HG02870 (cell line): ENCODE measurements at regions not wholly inside any gene's neighbourhood (a gene's known extent, or its start where the extent isn't known, plus 50 kb on each side); places are given as distances from the start of the nearest gene placed in this dataset.
"Not testable (repeated sequence)": the region's sequence is repeated elsewhere in the genome, so short reads cannot be mapped to it uniquely, and the experiment has no call there.

Experiments used
- ATAC-seq: cut with Tn5 transposase; IDR thresholded peaks from one replicate; pipeline ENCODE4 v1.9.1; 2021; ENCODE audit warnings: mild to moderate bottlenecking, moderate library complexity; ENCODE audit not compliant: unreplicated experiment

GRCh38 chr12:33672836-33673577, 233.4 kb upstream of the SYT10 start:
- ATAC-seq: no peak

- ATAC-seq: no peak
These were observed 237.2 kb upstream of the SYT10 start for GRCh38 chr12:33676866-33677265.

DNA sequence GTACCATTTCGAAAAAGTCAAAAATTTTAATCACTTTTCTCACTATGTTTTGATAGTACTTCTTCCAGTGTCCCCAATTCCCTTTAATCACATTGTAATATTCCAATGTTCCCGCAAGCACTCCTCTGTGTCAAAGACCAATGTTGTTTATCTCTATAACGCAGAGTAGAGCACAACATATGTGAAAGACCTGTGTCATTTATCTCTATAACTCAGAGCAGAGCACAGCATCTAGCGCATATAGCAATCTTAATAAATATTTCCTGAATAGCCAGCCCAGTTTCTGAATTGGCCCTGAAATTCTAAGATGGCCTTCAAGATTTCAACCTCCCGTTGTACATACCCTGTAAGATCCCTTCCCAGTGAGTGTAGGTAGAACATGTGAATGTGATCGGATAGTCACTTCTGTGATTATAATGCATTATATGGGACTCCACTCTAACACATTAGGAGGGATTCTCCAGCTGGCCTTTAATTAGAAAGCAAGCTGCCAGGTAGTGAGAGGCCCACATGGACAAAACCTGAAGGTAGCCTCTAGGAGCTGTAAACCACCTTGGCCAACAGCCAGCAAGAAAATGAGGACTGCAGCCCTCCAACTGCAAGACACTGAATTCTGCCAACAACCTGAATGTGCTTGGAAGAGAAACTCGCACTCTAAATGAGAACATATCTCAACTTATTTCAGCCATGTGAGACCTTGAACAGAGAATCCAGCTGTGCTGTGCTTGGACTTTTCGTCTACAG, 238.8 kb upstream of the SYT10 start:
- ATAC-seq: no peak

- no peak for ATAC-seq
These were observed 250.9 kb upstream of the SYT10 start for GRCh38 chr12:33690562-33690961.

GRCh38 chr12:33703221-33703620, 263.6 kb upstream of the SYT10 start:
- ATAC-seq: no peak

DNA sequence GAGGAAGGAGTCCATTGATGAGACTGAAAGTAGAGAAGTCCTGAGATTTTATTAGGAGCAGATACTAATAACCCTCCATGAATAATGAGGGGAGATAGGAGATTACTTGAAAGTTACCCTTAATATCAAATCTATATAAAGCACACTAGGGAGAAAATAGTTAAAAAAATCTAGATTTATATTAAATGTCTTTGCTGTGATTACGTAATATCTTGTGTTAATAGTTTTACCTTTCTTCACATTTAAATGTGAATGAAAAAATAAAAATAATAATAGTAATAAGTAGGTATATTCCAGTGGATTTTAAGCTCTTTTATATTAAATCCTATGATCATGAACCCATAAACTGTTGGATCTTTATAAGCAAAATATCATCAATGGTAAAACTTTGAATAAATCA, 267.3 kb upstream of the SYT10 start:
- ATAC-seq: no peak

GRCh38 chr12:33708935-33709334, 269.3 kb upstream of the SYT10 start:
- no peak for ATAC-seq

GRCh38 chr12:33710548-33710947, 270.9 kb upstream of the SYT10 start:
- no peak for ATAC-seq

GRCh38 chr12:33718631-33719030, 279.0 kb upstream of the SYT10 start:
- ATAC-seq: no peak

- ATAC-seq: no peak
These were observed 281.9 kb upstream of the SYT10 start for GRCh38 chr12:33721561-33721960.

DNA sequence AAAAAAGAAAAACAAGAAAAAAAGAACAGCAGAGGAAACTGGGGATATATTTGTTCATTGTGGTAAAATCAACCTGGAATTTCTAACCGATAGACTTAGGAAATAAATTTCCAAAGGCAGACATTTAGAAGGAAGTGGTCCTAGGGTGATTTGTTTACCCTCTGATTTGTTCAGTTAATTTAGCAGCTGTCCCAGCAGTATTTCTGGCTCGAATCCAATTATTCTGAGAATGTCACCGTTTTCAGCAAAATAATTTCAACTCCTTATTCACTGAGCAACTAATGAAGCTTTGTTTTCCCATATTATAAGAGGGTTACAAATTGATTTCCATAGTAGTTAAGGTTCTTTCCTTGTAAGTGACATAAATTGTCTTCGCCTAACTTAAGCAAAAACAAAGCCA, 285.2 kb upstream of the SYT10 start:
- no peak for ATAC-seq

GRCh38 chr12:33734871-33735270, 287.4 kb upstream of the ALG10 start:
- no peak for ATAC-seq

DNA sequence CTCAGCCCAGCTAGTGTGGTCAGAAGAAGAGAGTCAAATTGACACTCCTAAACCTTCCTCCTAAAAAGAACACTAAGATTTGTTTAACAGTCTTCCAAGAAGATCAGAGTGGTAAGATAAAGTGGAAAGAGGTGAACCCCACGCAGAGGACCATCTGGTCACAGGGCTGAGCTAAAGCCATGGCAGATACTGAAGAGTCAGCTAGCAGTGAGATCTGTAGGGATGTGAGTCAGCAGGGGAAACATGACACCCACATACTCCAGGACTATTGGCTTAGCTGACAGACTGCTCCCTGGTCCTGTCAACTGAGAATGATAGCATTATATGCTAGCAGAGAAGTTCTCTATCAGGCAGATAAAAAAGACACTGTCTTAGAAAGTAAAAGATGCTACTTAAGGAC, 269.4 kb upstream of the ALG10 start:
- no peak for ATAC-seq

DNA sequence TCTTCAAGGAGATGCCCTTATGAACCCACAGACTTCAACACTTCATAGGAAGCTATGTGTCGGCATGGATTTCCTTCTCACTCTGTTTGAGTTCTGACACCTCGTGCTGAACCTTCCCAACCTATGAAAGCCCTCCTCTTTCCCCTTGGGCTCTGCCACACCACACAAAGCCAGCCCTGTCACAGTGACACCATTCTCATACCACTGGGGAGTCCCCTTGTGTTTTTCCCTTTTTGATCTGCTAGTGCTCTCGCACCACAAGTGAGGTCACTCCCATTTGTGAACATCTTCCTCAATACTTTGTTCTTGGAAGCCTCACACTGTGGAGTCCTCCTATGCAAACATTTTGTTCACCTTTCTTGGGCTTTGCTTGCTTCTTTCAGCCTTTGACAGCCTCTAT, 264.6 kb upstream of the ALG10 start:
- no peak for ATAC-seq

- no peak for ATAC-seq
These were observed 263.0 kb upstream of the ALG10 start for GRCh38 chr12:33759279-33759678.

- ATAC-seq: no peak
These were observed 259.0 kb upstream of the ALG10 start for GRCh38 chr12:33763331-33763730.

DNA sequence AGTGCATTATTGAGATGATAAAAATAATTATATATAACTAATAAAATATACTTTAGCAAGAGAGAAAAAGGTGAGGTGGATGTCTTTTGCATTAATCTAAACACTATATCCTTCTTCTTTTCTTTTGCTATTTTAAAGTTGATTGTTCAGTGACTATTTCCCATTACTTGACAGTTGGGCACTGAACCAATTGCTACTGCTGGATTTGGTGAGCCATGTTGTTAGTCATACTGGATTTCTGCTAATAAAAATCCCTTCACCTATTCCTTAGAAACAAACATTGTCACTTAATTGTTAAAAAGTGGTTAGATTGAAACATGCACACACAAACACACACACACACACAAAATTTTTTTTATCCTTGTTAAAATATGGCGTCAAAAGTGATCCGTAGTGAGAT, 251.6 kb upstream of the ALG10 start:
- ATAC-seq: no peak

- ATAC-seq: no peak
These were observed 250.4 kb upstream of the ALG10 start for GRCh38 chr12:33771889-33772288.

DNA sequence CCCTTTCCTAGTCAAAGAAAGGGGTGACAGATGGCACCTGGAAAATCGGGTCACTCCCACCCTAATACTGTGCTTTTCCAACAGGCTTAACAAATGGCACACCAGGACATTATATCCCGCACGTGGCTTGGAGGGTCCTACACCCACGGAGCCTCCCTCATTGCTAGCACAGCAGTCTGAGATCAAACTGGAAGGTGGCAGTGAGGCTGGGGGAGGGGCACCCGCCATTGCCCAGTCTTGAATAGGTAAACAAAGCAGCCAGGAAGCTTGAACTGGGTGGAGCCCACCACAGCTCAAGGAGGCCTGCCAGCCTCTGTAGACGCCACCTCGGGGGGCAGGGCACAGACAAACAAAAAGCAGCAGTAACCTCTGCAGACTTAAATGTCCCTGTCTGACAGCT, 249.2 kb upstream of the ALG10 start:
- ATAC-seq: not testable (repeated sequence)

- ATAC-seq: no peak
These were observed 235.8 kb upstream of the ALG10 start for GRCh38 chr12:33786532-33786931.

GRCh38 chr12:33794954-33795353, 227.3 kb upstream of the ALG10 start:
- ATAC-seq: no peak

DNA sequence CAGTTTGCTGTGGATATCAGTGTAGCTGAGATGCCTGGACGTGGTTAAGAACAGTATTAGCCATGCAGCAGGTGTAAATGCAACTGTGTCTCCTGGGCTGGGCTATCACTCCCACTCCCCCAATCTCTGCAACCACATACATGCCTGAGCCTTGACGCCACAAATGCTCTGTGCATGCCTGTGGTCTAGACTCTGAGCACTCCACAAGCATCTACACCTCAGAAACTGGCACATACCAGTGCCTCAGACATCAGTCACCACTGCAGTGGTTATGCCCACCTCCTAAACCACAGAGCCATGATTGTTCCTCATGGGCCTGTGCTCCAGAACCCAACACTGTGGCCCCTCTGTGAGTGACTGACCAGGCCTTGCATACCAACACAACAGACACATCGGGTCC, 226.8 kb upstream of the ALG10 start:
- no peak for ATAC-seq

DNA sequence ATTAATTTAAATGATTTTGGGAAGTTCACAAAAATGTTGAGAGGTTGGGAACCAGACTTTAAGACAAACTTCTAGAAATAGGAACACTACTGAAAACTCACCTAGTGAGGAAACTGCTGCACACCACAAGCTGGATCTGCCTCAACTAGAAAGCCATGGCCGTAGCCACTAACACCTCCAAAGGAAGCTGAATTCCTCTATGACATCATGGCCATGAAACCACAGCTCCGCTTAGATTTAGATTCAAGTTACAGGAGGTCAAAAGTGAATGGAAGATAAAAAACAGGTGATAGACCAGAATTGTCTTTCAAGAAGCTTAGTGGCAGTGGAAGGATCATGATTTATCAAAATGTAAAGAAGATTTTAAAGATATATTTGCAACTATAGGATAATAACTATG, 208.8 kb upstream of the ALG10 start:
- ATAC-seq: no peak
